Neural cell (in vitro differentiated cells): ENCODE measurements at regions not wholly inside any gene's neighbourhood (a gene's known extent, or its start where the extent isn't known, plus 50 kb on each side); places are given as distances from the start of the nearest gene placed in this dataset.

Experiments
- H2AFZ ChIP-seq: fragments of 200-600, 300-800 bp; sonication (generic), shearing (Covaris generic); 2 replicates; pipeline ENCODE4 v1.6.0; 2014; ENCODE audit warnings: low read depth, mild to moderate bottlenecking, antibody characterized with exemption, low read length, moderate library complexity
- H3F3A ChIP-seq: fragments of 200-600 bp; shearing (Covaris generic); 2 replicates; pipeline ENCODE4 v1.6.1; 2016; ENCODE audit warnings: mild to moderate bottlenecking, moderate library complexity, mixed read lengths, antibody characterized with exemption, low read length; ENCODE audit not compliant: insufficient read depth, poor library complexity, severe bottlenecking
- H3K27ac ChIP-seq: fragments of 200-600, 300-800 bp; sonication (generic), shearing (Covaris generic); 2 replicates; pipeline ENCODE4 v1.5.1; 2014; ENCODE audit warnings: mild to moderate bottlenecking, low read length, moderate library complexity
- H3K27me3 ChIP-seq: fragments of 300-800, 200-600 bp; sonication (generic), shearing (Covaris generic); 2 replicates; pipeline ENCODE4 v1.6.0; 2014; ENCODE audit warnings: mild to moderate bottlenecking, low read depth, low read length, moderate library complexity; ENCODE audit not compliant: insufficient read depth
- H3K36me3 ChIP-seq: fragments of 300-800, 200-600 bp; sonication (generic), shearing (Covaris generic); 2 replicates; pipeline ENCODE4 v1.5.1; 2014; ENCODE audit warnings: mild to moderate bottlenecking, antibody characterized with exemption, low read length, moderate library complexity; ENCODE audit not compliant: insufficient read depth
- H3K4me2 ChIP-seq: fragments of 300-800, 200-600 bp; sonication (generic), shearing (Covaris generic); 2 replicates; pipeline ENCODE4 v1.6.0; 2014; ENCODE audit warnings: mild to moderate bottlenecking, low read length
- H3K4me3 ChIP-seq: fragments of 300-800, 200-600 bp; sonication (generic), shearing (Covaris generic); 2 replicates; pipeline ENCODE4 v1.5.1; 2014; ENCODE audit warnings: mild to moderate bottlenecking, low read length, moderate library complexity
- H3K79me2 ChIP-seq: fragments of 200-600 bp; shearing (Covaris generic); replicated peaks from 2 replicates; pipeline ENCODE4 v1.6.0; 2014; ENCODE audit warnings: mild to moderate bottlenecking, low read length, moderate library complexity; ENCODE audit not compliant: insufficient read depth
- H3K9ac ChIP-seq: fragments of 300-800, 200-600 bp; sonication (generic), shearing (Covaris generic); 2 replicates; pipeline ENCODE4 v1.6.1; 2016; ENCODE audit warnings: mild to moderate bottlenecking, low read length, mixed read lengths
- H3K9me2 ChIP-seq: fragments of 200-600 bp; shearing (Covaris generic); 2 replicates; pipeline ENCODE4 v1.6.1; 2016; ENCODE audit warnings: mild to moderate bottlenecking, low read length, mixed read lengths; ENCODE audit not compliant: insufficient read depth
- H3K9me3 ChIP-seq: fragments of 200-600, 300-800 bp; sonication (generic), shearing (Covaris generic); 2 replicates; pipeline ENCODE4 v1.6.1; 2016; ENCODE audit warnings: mild to moderate bottlenecking, mixed run types, low read length, moderate library complexity, mixed read lengths
- H4K20me1 ChIP-seq: fragments of 200-600 bp; shearing (Covaris generic); 2 replicates; pipeline ENCODE4 v1.6.1; 2016; ENCODE audit warnings: mild to moderate bottlenecking, mixed run types; ENCODE audit not compliant: insufficient read depth
- CTCF ChIP-seq: fragments of 450-650 bp; IDR thresholded peaks from 2 replicates; pipeline ENCODE4 v1.5.1; 2014; ENCODE audit warnings: antibody characterized with exemption, mild to moderate bottlenecking, moderate library complexity; ENCODE audit not compliant: poor library complexity, severe bottlenecking
- EP300 ChIP-seq: fragments of 450-650 bp; conservative IDR thresholded peaks from 2 replicates; pipeline ENCODE4 v1.6.1; 2014; ENCODE audit warnings: antibody characterized with exemption, mild to moderate bottlenecking, moderate library complexity; ENCODE audit not compliant: poor library complexity, severe bottlenecking
- EZH2 ChIP-seq: fragments of 200-600, 300-800 bp; shearing (Covaris generic), sonication (generic); IDR thresholded peaks from 2 replicates; pipeline ENCODE4 v1.6.1; 2014; ENCODE audit warnings: antibody characterized with exemption, low read length, borderline replicate concordance, mild to moderate bottlenecking; ENCODE audit not compliant: insufficient read depth, poor library complexity, severe bottlenecking
- MXI1 ChIP-seq: fragments of 450-650 bp; conservative IDR thresholded peaks from 2 replicates; pipeline ENCODE4 v1.6.1; 2014; ENCODE audit warnings: antibody characterized with exemption, mild to moderate bottlenecking; ENCODE audit not compliant: poor library complexity, severe bottlenecking
- POLR2AphosphoS5 ChIP-seq: IDR thresholded peaks from 2 replicates; pipeline ENCODE4 v1.6.1; 2012
- RAD21 ChIP-seq: fragments of 450-650 bp; conservative IDR thresholded peaks from 2 replicates; pipeline ENCODE4 v1.6.1; 2014; ENCODE audit warnings: antibody characterized with exemption, mild to moderate bottlenecking, moderate library complexity
- REST ChIP-seq: IDR thresholded peaks from 2 replicates; pipeline ENCODE4 v1.6.1; 2012; ENCODE audit warnings: borderline replicate concordance
- SMC3 ChIP-seq: fragments of 450-650 bp; conservative IDR thresholded peaks from 2 replicates; pipeline ENCODE4 v1.6.1; 2014; ENCODE audit warnings: antibody characterized with exemption, mild to moderate bottlenecking, moderate library complexity; ENCODE audit not compliant: poor library complexity
- TAF1 ChIP-seq: IDR thresholded peaks from 2 replicates; pipeline ENCODE4 v1.6.1; 2012; ENCODE audit warnings: low read depth

GRCh38 chr13:26500618-26501320, 56.7 kb upstream of the WASF3 start:
- no peak overlapping the region for H2AFZ ChIP-seq
- H3K4me3 ChIP-seq: no peak overlapping the region
- no peaks in the 10 kb centered on the region for H3K79me2 ChIP-seq
- no peaks in the 10 kb centered on the region for H3F3A ChIP-seq
- H3K4me2 ChIP-seq: no peak overlapping the region
- H3K9ac ChIP-seq: no peak overlapping the region
- no peaks in the 10 kb centered on the region for H3K9me2 ChIP-seq
- H3K27me3 ChIP-seq: no peaks in the 10 kb centered on the region
- no peaks in the 10 kb centered on the region for H4K20me1 ChIP-seq
- H3K27ac ChIP-seq: no peak overlapping the region
- TF ChIP-seq SMC3 (no peak), CTCF (no peak), EP300 (no peak), RAD21 (no peak), POLR2AphosphoS5 (no peak), REST (no peak), EZH2 (no peak), MXI1 (no peak), TAF1 (no peak)
- H3K36me3 ChIP-seq: no peaks in the 10 kb centered on the region
- no peaks in the 10 kb centered on the region for H3K9me3 ChIP-seq

- H3F3A ChIP-seq: no peaks in the 10 kb centered on the region
- no peak overlapping the region for H3K9ac ChIP-seq
- no peaks in the 10 kb centered on the region for H3K9me2 ChIP-seq
- H2AFZ ChIP-seq: no peak overlapping the region
- H3K36me3 ChIP-seq: no peaks in the 10 kb centered on the region
- no peaks in the 10 kb centered on the region for H3K27me3 ChIP-seq
- no peak overlapping the region for H3K4me3 ChIP-seq
- H3K79me2 ChIP-seq: no peaks in the 10 kb centered on the region
- TF ChIP-seq EP300 (no peak), EZH2 (no peak), REST (no peak), MXI1 (no peak), CTCF (no peak), RAD21 (no peak), SMC3 (no peak), POLR2AphosphoS5 (no peak), TAF1 (no peak)
- H4K20me1 ChIP-seq: no peaks in the 10 kb centered on the region
- no peak overlapping the region for H3K27ac ChIP-seq
- H3K9me3 ChIP-seq: no peaks in the 10 kb centered on the region
- no peak overlapping the region for H3K4me2 ChIP-seq
Observed at GRCh38 chr13:26501641-26502040, 55.8 kb upstream of the WASF3 start.
